A673 (cell line): ENCODE measurements at regions not wholly inside any gene's neighbourhood (a gene's known extent, or its start where the extent isn't known, plus 50 kb on each side); places are given as distances from the start of the nearest gene placed in this dataset.

Experiments used
- CTCF ChIP-seq: fragments of 300-800, 200-600 bp; sonication (generic); conservative IDR thresholded peaks from 2 replicates; pipeline ENCODE4 v1.5.1; 2017; ENCODE audit warnings: low read depth, mild to moderate bottlenecking, antibody characterized with exemption, low read length, moderate library complexity, mixed read lengths
- EZH2 ChIP-seq: fragments of 200-600 bp; sonication (generic); IDR thresholded peaks from 2 replicates; pipeline ENCODE4 v1.6.1; 2017; ENCODE audit warnings: borderline replicate concordance, low read depth, mild to moderate bottlenecking, mixed read lengths, antibody characterized with exemption, low read length; ENCODE audit not compliant: poor library complexity, severe bottlenecking

- TF ChIP-seq CTCF (no peak), EZH2 (no peak)
These were observed 231.3 kb upstream of the NPY start for GRCh38 chr7:24052572-24053260.
